Erythroblast (primary cell): ENCODE measurements at regions not wholly inside any gene's neighbourhood (a gene's known extent, or its start where the extent isn't known, plus 50 kb on each side); places are given as distances from the start of the nearest gene placed in this dataset.

Experiments used
- DNase-seq, 2 experiments: peaks; one replicate each; lab custom pipeline; 2025; lab: John Stamatoyannopoulos, UW
- GATA1 ChIP-seq: IDR thresholded peaks from 2 replicates; pipeline ENCODE4 v1.6.1; 2011; ENCODE audit warnings: low read depth, mild to moderate bottlenecking, control low read depth, low read length, moderate library complexity
- POLR2A ChIP-seq: IDR thresholded peaks from 2 replicates; pipeline ENCODE4 v1.6.1; 2011; ENCODE audit warnings: mild to moderate bottlenecking, low read length

DNA sequence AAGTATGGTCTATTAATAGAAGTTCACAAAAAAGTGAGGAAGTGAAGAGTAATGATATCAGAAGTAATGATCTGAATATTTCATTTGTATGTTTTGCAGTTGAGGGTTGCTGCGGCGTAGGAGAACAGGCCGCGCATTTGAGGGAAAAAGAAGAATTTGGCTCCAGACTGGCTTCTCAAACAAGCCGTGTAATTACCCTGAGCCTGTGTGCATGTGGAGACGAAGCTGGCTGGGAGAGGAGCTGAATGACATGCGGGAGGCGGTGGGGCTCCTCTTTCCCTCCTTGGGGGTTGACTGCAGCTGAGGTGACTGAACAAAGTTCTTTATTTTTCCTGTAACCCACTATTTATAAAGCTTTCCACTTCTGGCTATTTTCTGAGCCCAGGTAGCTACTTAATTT, 115.5 kb upstream of the AFDN start:
- TF ChIP-seq POLR2A (no peak), GATA1 (no peak)

DNA sequence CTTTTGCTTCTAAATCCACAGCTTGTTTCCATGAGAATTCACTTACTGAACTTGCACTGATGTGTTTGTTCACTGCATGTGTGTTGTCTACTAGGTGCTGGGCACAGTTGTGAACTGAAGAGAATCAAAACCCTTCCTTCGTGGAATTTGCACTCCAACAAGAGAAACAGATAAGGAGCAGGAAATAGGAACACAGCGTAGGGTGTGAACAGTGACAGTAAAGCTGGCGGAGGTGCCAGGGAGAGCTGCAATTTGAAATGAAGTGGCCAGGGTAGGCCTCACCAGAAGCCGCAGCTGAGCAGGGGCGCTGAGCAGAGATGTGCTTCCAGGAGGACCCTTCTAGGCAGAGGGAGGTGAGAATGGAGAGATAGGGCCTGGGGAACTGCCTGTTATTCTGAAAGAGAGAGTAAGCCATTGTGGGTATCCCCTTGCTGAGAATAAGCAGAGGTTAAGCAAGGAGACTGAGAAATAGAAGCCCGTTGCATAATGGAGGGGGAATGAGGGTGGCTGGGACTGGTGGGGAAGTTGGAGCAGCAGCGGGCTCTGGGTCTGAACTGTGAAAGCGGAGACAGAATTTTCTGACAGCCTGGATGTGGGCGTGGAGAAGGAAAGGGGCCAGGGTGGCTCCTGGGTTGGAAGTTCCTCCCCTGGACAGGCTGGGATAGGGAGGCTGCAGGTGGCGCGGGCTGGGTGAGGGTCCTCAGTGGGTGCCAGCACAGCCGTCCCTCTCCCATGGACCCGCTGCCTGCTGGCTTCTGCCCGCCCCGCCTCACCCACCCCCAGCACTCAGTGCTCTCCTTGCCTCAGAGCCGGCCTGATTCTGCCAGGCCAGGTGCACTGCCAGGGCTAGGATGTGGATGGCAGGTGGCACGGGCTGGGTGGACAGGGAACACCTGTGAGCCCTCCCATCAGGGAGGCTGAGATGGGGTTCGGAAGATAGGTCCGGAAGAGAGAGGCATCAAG, 114.7 kb upstream of the AFDN start:
- DNase-seq: no peak
- TF ChIP-seq GATA1 (no peak), POLR2A (no peak)

More for the DNA sequence above, 115.5 kb upstream of the AFDN start:
- no peak for DNase-seq

- TF ChIP-seq GATA1 (no peak), POLR2A (no peak)
- DNase-seq: no peak
Observed at GRCh38 chr6:167712731-167713475, 113.8 kb upstream of the AFDN start.

GRCh38 chr6:167714152-167714551, 112.6 kb upstream of the AFDN start:
- no peak for TF ChIP-seq POLR2A
- no peak for TF ChIP-seq GATA1

DNA sequence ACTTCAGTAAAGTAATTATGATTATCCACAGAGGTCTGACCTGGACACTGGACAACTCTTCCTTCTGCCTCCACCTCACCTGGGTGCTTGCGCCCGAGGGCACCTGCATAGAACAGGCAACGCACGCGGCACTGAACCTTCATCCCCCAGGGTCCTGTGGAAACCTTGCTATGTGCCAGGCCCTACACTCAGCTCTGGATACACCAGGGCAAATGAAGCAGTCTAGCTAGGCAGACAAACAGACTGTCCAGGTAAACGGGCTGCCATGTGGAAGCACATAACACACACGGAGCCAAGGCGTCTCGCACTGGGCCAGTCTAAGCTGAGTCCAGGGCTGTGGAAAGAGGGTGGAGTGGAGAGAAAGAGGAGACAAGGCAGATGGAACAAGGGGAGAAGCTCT, 109.3 kb upstream of the AFDN start:
- no peak for TF ChIP-seq GATA1
- no peak for TF ChIP-seq POLR2A

More at GRCh38 chr6:167714152-167714551, 112.6 kb upstream of the AFDN start:
- DNase-seq: no peak

DNA sequence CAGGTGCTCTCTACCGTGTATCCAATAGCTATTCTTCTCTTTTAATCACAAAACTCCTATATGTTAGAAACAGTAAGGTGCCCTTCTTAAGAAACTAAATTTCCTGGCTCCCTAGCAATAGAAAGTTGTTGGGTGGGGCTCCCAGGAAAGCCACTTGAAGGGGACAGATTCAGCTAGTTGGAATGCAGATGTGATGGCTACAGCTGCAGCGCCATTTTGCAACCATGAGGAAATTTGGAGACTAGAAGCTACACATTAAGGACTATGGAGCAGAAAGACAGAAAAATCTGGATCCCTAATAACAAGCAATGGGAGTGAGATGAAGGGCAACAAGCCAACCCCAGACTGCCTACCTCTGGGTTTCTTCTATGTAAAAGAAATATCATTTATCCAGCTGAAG, 108.8 kb upstream of the AFDN start:
- TF ChIP-seq POLR2A (no peak), GATA1 (no peak)

More for the DNA sequence above, 109.3 kb upstream of the AFDN start:
- DNase-seq: no peak

DNA sequence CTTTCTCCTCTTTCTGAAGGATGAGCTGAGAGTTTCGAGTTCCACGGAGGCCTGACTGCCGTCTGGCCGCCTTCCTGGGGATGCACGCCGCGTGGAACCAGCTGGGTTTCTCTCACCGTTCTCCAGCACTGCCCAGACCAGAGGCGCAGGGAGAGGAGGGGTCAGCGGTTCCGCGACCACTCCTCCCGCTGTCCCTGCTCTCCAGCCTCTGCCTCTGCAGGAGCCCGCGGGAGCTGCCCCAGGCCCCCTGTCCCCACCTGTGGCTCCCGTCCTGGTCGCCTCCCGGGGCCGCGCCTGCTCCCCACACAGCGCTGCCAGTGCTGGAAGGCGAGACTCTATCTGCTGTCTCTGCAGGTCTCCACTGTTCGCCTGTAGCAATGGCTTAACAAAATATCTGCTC, 106.8 kb upstream of the AFDN start:
- no peak for TF ChIP-seq POLR2A
- no peak for TF ChIP-seq GATA1
- no peak for DNase-seq

More for the DNA sequence above, 108.8 kb upstream of the AFDN start:
- DNase-seq: no peak

DNA sequence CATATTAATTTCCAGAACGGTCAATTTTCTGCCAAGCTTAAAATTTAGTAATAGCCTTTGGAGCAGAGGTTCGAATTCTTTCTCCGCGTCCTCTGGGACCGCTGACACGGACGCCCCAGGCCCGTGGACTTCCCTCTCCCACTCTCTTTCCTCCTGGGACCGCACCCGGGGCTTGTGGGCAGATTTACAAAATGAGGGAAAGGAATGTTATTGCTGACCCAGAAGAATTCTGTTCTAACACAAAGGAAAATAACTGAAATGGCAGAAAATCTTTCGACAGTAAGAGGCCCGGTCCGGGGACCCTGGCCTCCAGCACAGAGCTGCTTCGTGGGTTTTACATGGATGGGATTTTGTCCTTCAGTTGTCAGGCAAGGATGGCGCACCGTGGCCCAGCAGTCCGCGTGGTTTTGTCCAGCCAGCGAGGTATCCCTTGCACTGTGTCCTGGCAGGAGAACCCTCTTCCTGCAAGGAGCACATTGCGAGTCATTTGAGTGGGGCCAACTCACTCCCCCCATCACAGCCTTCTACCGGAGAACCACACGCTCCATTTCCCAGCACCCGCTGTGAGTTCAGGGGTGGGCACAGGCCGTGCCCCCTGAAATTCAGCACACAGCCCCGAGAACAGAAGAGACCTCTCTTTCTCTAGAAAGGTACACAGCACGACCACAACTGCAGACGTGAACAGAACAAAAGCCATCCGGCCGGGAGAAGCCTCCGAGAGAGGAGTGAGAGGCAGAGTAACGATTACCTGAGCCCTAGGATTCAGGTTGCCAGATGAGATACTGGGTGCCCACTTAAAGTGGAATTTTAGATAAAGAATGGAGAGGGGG, 106.0 kb upstream of the AFDN start:
- no peak for DNase-seq
- TF ChIP-seq GATA1: no peak
- TF ChIP-seq POLR2A: no peak

DNA sequence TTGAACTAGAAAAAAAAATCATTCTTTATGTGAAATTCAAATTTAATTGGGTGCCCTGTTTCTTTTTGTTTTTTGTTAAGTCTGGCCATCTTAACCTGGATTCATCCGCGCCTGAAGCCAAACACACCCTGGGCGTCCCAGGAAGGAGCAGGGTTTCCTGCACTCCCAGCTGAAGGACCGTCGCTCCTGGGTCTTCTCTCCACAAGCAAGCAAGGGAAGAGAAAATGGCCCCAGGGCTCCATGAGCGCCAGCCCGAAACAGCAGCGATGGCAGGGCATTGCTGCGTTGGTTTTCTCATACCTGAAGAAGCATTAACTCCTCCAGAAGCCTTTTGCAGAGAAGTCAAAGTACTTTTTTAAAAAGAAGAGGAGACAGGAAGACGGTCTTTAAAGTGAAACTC, 105.4 kb upstream of the AFDN start:
- no peak for DNase-seq
- no peak for TF ChIP-seq POLR2A
- TF ChIP-seq GATA1: no peak

GRCh38 chr6:167722634-167723309, 103.9 kb upstream of the AFDN start:
- TF ChIP-seq GATA1 (no peak), POLR2A (no peak)
- DNase-seq: no peak

- no peak for DNase-seq
- TF ChIP-seq GATA1 (no peak), POLR2A (no peak)
Observed at GRCh38 chr6:167726043-167726621, 100.6 kb upstream of the AFDN start.

DNA sequence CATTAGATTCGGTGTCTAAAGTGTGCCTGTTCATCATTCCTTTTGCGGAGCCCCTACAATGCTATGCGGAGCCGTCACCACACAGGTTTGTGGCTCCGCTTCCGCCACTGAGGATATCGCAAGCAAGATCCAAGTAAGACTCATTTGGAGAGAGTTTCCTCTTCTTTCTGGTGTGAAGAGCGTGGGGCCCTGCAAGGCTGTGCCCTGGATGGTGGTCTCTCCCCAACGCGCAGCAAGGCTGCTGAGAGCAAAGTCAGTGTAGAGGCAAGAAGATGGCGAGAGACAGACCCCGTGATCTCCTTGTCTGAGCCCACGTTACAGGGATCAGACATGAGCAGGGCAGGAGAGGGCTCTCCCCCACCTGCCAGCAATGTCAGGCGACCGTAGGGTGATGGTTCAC, 96.3 kb upstream of the AFDN start:
- no peak for DNase-seq
- TF ChIP-seq GATA1: no peak
- no peak for TF ChIP-seq POLR2A
